Stimulated activated CD8-positive, alpha-beta memory T cell treated with anti-CD3 and anti-CD28 coated beads, Interleukin-7, amount 100 ng/mL, for 1 hour (primary cell): ENCODE measurements at regions not wholly inside any gene's neighbourhood (a gene's known extent, or its start where the extent isn't known, plus 50 kb on each side); places are given as distances from the start of the nearest gene placed in this dataset.

Experiments
- DNase-seq, 2 donors: peaks; one replicate each; pipeline ENCODE4 v3.0.0-alpha.2; 2020; ENCODE audit warnings: low read depth in 2 of 2

GRCh38 chr7:155202106-155202871 is 95.4 kb upstream of the INSIG1 start:
- DNase-seq, result no peak

- DNase-seq, result no peak
Measured at GRCh38 chr7:155203059-155203881, 94.4 kb upstream of the INSIG1 start.

- DNase-seq, result no peak
Measured at GRCh38 chr7:155203882-155204691, 93.6 kb upstream of the INSIG1 start.

DNA sequence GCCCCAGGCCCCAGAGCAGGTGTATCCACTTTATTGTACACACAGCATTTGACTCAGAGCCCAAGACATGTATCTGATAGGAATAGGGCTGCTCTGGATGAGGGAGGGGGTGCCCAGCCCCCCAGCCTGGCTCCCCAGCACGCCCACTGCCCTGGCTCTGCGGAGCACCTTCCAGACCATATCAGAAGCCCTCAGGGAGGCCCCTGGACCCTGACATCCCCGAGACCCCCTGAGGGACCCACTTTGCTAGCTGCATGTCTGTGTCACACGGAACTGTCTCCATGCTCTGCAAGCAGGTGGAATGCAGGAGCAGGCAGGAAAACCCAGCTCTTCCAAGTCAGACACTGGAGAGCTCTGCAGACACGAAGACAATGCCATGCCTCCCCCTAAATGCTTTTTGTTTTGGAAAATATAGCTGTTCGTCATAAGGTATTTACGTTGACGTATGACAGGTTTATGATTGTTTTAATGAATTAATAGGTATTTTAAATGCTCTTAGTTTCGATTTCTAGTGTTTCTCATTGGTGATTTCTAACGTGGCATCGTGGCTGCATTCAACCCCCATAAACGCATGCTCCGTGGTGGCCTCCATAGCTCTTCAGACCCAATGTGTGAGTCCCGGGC is 92.8 kb upstream of the INSIG1 start:
- no peak for DNase-seq

DNA sequence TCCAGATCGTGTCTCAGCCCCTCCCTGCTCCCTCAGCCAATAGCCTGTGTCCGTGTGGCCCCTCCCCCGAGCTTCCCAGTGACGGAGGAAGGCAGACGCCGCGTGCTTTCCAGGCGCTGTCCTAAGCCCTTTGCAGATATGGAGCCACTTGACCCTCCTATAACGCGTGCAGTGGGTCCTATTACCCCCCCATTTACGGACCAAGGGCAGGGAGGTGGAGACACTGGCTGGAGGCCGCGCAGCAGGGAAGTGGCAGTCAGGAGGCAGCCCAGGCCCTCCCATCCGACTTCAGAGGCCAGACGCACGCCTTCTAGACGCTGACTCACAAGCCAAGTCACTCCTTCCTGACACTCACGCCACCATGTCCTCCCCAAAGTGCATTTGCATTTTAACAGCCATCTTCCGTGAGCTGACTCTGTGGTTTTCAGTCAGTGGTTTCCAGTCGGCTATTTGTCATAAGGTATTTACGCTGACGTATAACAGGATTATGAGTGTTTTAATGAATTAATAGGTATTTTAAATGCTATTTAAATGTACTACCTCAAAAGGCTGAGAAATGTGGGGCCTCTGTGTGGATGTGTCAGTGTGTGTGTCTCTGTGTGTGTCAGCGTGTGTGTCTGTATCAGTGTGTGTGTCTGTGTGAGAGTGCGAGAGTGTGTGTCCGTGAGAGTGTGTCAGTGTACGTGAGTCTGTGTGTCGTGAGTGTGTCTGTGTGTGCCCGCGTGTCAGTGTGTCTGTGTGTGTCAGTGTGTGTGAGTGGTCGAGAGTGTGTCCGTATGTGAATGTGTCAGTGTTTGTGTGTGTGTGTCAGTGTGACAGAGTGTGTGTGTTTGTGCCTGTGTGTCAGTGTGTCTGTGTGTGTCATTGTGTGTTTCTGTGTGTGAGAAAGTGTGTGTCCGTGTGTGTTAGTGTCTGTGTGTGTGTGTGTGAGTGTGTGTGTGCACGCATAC is 92.0 kb upstream of the INSIG1 start:
- peak; percentile 64 to 68 for DNase-seq

- DNase-seq, result peak; percentile 23 to 27
Measured at GRCh38 chr7:155206318-155207020, 91.2 kb upstream of the INSIG1 start.

DNA sequence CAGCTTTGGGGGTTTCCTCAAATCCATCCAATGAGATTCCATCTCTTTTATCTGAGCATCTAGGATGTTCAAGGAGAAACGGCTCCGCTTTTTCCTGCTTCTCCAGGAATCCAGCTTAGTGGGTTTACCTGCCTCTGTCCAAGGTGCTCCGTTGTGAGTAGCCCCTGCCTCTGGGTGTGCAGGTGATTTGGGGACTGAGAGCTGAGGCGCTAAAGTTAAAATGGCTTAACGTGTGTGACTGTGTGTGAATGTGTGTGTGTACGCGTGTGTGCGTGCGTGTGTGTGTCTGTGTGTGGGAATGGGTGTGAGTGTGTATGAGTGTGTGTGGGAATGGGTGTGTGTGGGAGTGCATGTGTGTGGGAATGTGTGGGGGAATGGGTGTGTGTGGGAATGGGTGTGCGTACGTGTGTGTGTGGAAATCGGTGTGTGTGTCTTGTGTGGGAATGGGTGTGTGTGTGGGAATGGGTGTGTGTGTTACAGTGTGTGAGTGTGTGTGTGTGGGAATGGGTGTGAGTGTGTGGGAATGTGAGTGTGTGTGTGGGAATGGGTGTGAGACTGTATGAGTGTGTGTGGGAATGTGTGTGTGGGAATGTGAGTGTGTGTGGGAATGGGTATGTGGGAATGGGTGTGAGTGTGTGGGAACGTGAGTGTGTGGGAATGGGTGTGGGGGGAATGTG is 90.2 kb upstream of the INSIG1 start:
- DNase-seq, result no peak

DNA sequence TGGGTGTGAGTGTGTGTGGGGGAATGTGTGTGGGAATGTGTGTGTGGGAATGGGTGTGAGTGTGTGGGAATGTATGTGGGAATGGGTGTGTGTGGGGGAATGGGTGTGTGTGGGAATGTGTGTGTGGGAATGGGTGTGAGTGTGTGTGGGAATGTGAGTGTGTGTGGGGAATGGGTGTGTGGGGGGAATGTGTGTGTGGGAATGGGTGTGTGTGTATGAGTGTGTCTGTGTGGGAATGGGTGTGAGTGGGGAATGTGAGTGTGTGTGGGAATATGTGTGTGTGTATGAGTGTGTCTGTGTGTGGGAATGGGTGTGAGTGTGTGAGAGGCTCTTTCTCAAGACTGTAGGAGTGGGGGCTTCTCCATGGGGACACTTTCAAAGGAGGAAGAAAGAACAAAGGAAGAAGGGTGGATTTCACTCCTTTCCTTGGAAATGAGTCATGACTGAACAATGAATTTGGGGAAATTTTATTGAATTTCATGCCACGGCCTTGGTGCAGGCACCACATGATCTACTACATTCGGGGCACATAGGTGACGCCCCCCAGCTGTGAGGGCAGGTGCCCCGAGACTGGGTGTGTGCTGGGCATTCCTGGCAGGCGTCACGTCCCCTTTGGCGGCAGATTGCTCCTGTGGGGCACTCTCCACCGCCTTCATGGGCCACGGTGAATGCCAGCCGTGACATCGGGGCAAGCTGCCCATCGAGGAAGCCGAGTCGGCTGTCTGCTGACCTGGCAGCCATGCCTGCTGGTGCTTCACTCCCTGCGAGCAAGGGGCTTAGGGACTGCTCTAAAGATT is 88.8 kb upstream of the INSIG1 start:
- DNase-seq, result no peak

DNA sequence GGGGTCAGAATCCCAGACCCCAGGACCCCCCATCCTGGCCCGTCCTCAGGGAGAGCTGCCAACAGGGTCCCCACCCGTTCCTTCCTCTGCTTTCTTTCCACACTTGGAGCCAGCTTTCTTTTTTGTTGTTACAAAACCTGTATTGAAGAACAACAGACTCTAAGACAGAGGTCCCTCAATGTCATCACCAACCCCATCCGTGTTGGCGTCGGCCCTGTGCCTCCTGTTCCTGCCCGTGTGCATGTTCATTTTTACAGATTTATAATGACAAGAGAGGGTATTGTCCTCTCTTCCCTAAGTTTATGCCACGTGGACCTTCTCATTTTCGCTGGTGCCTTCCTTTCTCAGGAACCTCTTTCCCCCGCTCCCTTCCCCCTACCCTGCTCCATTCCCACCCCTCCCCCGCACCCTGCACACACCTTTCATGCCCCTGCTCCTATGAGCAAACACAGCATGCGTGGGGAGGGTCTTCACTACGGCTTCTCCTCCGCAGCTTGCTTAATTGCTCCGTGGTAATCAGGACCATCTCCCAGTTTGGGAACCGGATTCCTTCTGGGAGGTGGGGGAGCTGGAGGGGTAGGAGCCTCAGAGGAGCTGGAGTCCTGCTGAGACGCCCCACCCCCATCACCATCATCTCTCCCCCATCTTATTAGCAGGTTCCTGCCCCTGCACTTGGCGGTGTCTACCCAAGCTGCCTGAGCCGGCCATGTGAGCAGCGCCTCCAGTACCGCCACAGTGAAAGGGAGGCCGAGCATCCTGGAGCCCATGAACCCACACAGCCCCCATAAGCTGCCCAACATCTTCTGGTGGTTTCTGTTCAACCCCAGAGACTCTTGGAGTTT is 88.0 kb upstream of the INSIG1 start:
- DNase-seq, result no peak

GRCh38 chr7:155210356-155210755 is 87.3 kb upstream of the INSIG1 start:
- DNase-seq, result no peak

GRCh38 chr7:155211173-155211572 is 86.5 kb upstream of the INSIG1 start:
- DNase-seq, result no peak

GRCh38 chr7:155211761-155212160 is 85.9 kb upstream of the INSIG1 start:
- no peak for DNase-seq

- no peak for DNase-seq
Measured at GRCh38 chr7:155212301-155213015, 85.2 kb upstream of the INSIG1 start.

- no peak for DNase-seq
Measured at GRCh38 chr7:155213385-155213784, 84.3 kb upstream of the INSIG1 start.

DNA sequence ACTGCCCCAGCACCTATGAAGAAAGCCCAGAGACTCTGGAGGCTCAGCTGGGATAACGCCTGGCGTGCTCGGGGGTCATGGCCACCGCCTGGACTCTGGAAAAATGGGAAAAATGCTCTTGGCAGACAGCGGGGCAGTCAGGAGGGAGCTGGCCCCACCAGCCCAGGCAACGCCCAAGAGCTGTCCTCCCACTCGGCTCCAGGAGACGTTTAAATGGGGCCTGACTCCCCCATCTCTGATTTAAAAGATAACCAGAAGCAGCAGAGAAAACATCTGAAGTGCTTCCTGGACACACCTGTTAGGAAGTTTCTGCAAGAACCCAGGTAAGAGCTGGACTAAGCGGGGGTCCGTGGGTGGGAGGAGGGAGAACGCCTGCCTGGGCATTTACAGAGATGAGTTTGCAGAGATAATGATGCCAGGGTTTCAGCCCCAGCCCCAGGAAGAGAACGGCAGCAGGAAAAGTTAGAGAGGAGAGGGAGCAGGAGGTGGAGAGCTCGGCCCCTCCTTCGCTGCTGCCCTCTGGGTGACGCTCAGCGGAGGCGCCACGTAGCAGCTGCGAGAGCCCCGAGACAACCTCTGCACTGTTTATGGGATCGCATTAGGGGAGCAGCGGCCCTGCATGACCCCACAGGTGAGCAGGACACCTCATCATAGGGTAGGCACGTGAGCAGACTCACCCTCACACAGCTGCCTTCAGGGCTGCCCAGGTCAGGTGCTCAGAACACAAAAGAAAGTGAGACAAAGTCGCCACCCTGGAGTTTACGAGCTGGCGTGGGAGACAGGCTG is 83.5 kb upstream of the INSIG1 start:
- DNase-seq, result no peak
